ENCODE measurements at regions not wholly inside any gene's neighbourhood (a gene's known extent, or its start where the extent isn't known, plus 50 kb on each side); places are given as distances from the start of the nearest gene placed in this dataset.

- no peak overlapping the region for H3K4me3 ChIP-seq (replicated peaks; ENCODE audit: low read depth, low read length)
- TF ChIP-seq CTCF (IDR thresholded peaks at IDR 0.05; ENCODE audit: low read depth, low read length, missing control alignments): no peak
- no peak for DNase-seq (ENCODE audit: extremely low read depth, low read depth)
These were observed 237.5 kb downstream of the ZPLD1 start for GRCh38 chr3:102672305-102672704.

GRCh38 chr3:102673271-102674115 is 238.7 kb downstream of the ZPLD1 start:
- peak; percentile 14 for DNase-seq (ENCODE audit: extremely low read depth, low read depth)
- TF ChIP-seq CTCF (IDR thresholded peaks at IDR 0.05; ENCODE audit: low read depth, low read length, missing control alignments): peak; percentile 76
- H3K4me3 ChIP-seq (replicated peaks; ENCODE audit: low read depth, low read length): no peak overlapping the region

GRCh38 chr3:102674284-102674683 is 239.5 kb downstream of the ZPLD1 start:
- TF ChIP-seq CTCF (IDR thresholded peaks at IDR 0.05; ENCODE audit: low read depth, low read length, missing control alignments): no peak
- no peak overlapping the region for H3K4me3 ChIP-seq (replicated peaks; ENCODE audit: low read depth, low read length)

GRCh38 chr3:102676424-102676823 is 241.6 kb downstream of the ZPLD1 start:
- H3K4me3 ChIP-seq (replicated peaks; ENCODE audit: low read depth, low read length): no peak overlapping the region
- DNase-seq (ENCODE audit: extremely low read depth, low read depth): no peak
- TF ChIP-seq CTCF (IDR thresholded peaks at IDR 0.05; ENCODE audit: low read depth, low read length, missing control alignments): no peak

More at GRCh38 chr3:102674284-102674683, 239.5 kb downstream of the ZPLD1 start:
- DNase-seq (ENCODE audit: extremely low read depth, low read depth): no peak

- H3K4me3 ChIP-seq (replicated peaks; ENCODE audit: low read depth, low read length): no peak overlapping the region
- TF ChIP-seq CTCF (IDR thresholded peaks at IDR 0.05; ENCODE audit: low read depth, low read length, missing control alignments): no peak
- no peak for DNase-seq (ENCODE audit: extremely low read depth, low read depth)
These were observed 247.9 kb downstream of the ZPLD1 start for GRCh38 chr3:102682741-102683140.

GRCh38 chr3:102686792-102687191 is 252.0 kb downstream of the ZPLD1 start:
- DNase-seq (ENCODE audit: extremely low read depth, low read depth): no peak
- H3K4me3 ChIP-seq (replicated peaks; ENCODE audit: low read depth, low read length): no peak overlapping the region
- TF ChIP-seq CTCF (IDR thresholded peaks at IDR 0.05; ENCODE audit: low read depth, low read length, missing control alignments): no peak

Measured in HFF-Myc (cell line).